Natural killer cell treated with Interleukin-12 subunit alpha and Interleukin-12 subunit beta and Interleukin-15 and Interleukin-18, amount 100 ng/mL, for 72 hours (primary cell): ENCODE measurements at regions not wholly inside any gene's neighbourhood (a gene's known extent, or its start where the extent isn't known, plus 50 kb on each side); places are given as distances from the start of the nearest gene placed in this dataset.
"Not testable (repeated sequence)": the region's sequence is repeated elsewhere in the genome, so short reads cannot be mapped to it uniquely, and the experiment has no call there.

Experiments
- ATAC-seq, 2 donors: fragments of 150-1000 bp; cut with Tn5 transposase in 1 of 2; sonication (Bioruptor Pico), chemical (Tn5 transposase) in 1 of 2; 2 replicates each; pipeline ENCODE4 v1.10.0; 2021
- DNase-seq: peaks from one replicate; pipeline ENCODE4 v3.0.0; 2022; ENCODE audit warnings: low spot score
- H3K27ac Mint-ChIP-seq, 2 donors: 1 replicate in 1 of 2; 2 replicates in 1 of 2; pipeline ENCODE4 v1.8.0; 2022; ENCODE audit warnings: mixed read lengths in 2 of 2, mild to moderate bottlenecking in 1 of 2, moderate library complexity in 1 of 2
- H3K27me3 Mint-ChIP-seq, 2 donors: 1 replicate in 1 of 2; 2 replicates in 1 of 2; pipeline ENCODE4 v1.8.0; 2022; ENCODE audit warnings: mixed read lengths in 2 of 2
- H3K36me3 Mint-ChIP-seq: one replicate; pipeline ENCODE4 v1.8.0; 2022; ENCODE audit warnings: mixed read lengths
- H3K4me1 Mint-ChIP-seq, 2 donors: 1 replicate in 1 of 2; 2 replicates in 1 of 2; pipeline ENCODE4 v1.8.0; 2022; ENCODE audit warnings: low read depth in 2 of 2, mixed read lengths in 2 of 2, mild to moderate bottlenecking in 1 of 2
- H3K4me3 Mint-ChIP-seq: one replicate; pipeline ENCODE4 v1.8.0; 2022; ENCODE audit warnings: mixed read lengths
- H3K9me3 Mint-ChIP-seq: 2 replicates; pipeline ENCODE4 v1.8.0; 2022; ENCODE audit warnings: mixed read lengths

- no peak for DNase-seq
- H3K9me3 Mint-ChIP-seq = no peaks in the 10 kb centered on the region
- peaks cover 22 to 34% of the 10 kb centered on the region in 2 donors for H3K27me3 Mint-ChIP-seq
- no peak overlapping the region for H3K4me3 Mint-ChIP-seq
- H3K27ac Mint-ChIP-seq = no peak overlapping the region
- H3K4me1 Mint-ChIP-seq = no peaks in the 10 kb centered on the region
- no peaks in the 10 kb centered on the region for H3K36me3 Mint-ChIP-seq
- no peak for ATAC-seq
These were observed 215.2 kb downstream of the VAPA start for GRCh38 chr18:10128921-10129501.

- Mint-ChIP-seq H3K36me3 (no peaks in the 10 kb centered on the region), H3K4me1 (no peaks in the 10 kb centered on the region), H3K4me3 (no peak overlapping the region), H3K27ac (no peak overlapping the region), H3K27me3 (peaks cover 26 to 39% of the 10 kb centered on the region in 2 donors), H3K9me3 (no peaks in the 10 kb centered on the region)
- DNase-seq (no peak), ATAC-seq (no peak)
These were observed 216.8 kb downstream of the VAPA start for GRCh38 chr18:10130606-10131005.

DNA sequence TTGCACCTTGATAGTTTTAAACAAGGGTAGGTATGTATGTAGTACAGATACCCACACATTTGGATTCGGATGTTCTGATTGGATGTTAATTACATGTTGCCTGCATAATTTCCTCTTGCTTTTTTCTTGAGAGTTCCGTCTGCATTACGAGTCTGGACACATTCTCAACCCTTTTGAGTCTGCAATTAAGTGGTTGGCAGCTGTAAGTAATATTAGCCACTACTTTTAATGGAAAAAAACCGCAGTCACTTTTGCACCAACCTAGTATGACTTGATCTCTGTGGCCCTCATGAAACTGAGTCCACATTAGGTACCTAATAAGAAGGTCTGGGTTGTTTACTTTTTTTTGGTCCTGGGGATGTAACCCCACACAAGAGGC is 217.3 kb downstream of the VAPA start:
- no peak overlapping the region for H3K27ac Mint-ChIP-seq
- H3K4me3 Mint-ChIP-seq = no peak overlapping the region
- no peak for ATAC-seq

GRCh38 chr18:10131460-10132395 is 217.9 kb downstream of the VAPA start:
- no peaks in the 10 kb centered on the region for H3K4me1 Mint-ChIP-seq
- peaks cover 26 to 35% of the 10 kb centered on the region in 2 donors for H3K27me3 Mint-ChIP-seq
- ATAC-seq = no peak
- no peaks in the 10 kb centered on the region for H3K36me3 Mint-ChIP-seq
- H3K4me3 Mint-ChIP-seq = no peak overlapping the region
- no peaks in the 10 kb centered on the region for H3K9me3 Mint-ChIP-seq
- DNase-seq = no peak
- no peak overlapping the region for H3K27ac Mint-ChIP-seq

More for the DNA sequence above, 217.3 kb downstream of the VAPA start:
- Mint-ChIP-seq H3K9me3 (no peaks in the 10 kb centered on the region), H3K36me3 (no peaks in the 10 kb centered on the region), H3K4me1 (no peaks in the 10 kb centered on the region), H3K27me3 (peaks cover 26 to 39% of the 10 kb centered on the region in 2 donors)
- DNase-seq = no peak

DNA sequence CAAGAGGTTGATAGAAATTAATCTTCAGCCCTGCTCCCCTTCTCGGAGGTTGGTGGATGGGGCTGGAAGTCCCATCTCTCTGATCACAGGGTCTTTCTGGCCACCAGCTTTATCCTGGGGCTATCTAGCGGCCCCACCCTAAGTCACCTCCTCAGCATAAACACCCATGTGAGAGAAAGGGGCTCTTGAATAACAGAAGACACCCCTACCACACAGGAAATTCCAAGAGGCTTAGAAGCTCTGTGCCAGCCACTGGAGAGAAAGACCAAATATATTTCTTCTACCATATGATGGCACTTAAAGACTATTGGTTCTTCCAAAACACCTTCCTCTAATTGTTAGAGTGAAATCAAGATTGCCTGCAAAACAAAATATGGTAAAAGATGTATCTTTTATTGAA is 219.7 kb downstream of the VAPA start:
- Mint-ChIP-seq H3K27me3 (peaks cover 22 to 33% of the 10 kb centered on the region in 2 donors), H3K4me3 (no peak overlapping the region), H3K27ac (no peak overlapping the region), H3K9me3 (no peaks in the 10 kb centered on the region), H3K4me1 (no peaks in the 10 kb centered on the region), H3K36me3 (no peaks in the 10 kb centered on the region)
- no peak for DNase-seq
- ATAC-seq = no peak

- H3K9me3 Mint-ChIP-seq = no peaks in the 10 kb centered on the region
- H3K4me3 Mint-ChIP-seq = no peak overlapping the region
- no peak overlapping the region for H3K27ac Mint-ChIP-seq
These were observed 220.4 kb downstream of the VAPA start for GRCh38 chr18:10134204-10134603.

DNA sequence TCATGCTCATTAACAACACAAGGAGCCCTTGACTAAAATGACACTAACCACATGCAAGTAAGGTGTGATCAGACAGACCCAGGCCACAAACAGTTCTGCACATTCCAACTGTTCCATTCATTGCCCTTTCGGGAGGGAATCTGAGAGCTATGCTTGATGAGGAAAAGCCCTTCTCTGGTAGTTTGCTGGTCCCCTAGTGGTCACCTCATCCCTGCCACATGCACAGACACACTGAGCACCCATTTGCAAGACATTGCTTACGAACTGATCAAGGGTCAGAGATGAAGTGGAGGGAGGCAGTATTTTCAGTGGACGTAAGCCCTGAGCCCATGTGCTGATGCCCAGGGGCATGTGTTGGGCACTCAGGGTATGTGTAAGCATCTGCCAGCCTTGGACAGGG is 220.9 kb downstream of the VAPA start:
- H3K4me3 Mint-ChIP-seq, ATAC-seq, H3K27ac Mint-ChIP-seq, H3K36me3 Mint-ChIP-seq, H3K4me1 Mint-ChIP-seq, DNase-seq, H3K9me3 Mint-ChIP-seq: not testable (repeated sequence)
- H3K27me3 Mint-ChIP-seq = peaks cover 21 to 33% of the 10 kb centered on the region in 2 donors

More at GRCh38 chr18:10134204-10134603, 220.4 kb downstream of the VAPA start:
- DNase-seq = no peak
- Mint-ChIP-seq H3K36me3 (no peaks in the 10 kb centered on the region), H3K27me3 (peaks cover 19 to 33% of the 10 kb centered on the region in 2 donors), H3K4me1 (no peaks in the 10 kb centered on the region)
- no peak for ATAC-seq

DNA sequence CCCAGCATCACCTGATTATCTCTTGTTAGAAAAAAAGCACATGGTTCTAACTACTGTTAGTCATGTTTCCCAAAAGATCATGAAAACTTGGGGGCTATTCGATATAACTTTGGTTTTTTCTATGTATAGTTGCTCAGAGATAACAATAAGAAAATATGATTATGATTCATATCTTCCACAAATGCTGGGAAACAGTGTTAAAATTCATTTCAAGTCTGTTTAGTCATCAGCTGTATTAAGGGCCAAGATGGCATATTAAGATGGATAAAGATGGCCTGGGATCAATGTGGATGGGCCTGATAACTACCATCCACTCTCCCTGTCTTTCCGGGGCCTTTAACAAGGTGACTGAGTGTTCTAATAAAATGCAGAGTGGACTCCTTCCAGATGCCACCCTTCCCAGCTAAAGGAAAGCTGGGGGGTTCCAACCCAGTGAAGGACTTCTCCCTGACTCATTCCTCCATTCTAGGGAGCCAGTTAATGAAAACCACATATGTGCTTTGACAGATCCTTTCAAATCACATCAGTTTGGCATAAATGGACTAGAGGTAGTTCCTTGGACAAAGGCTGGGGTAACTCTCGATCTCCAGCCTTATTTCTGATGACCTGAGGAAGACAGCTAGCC is 221.6 kb downstream of the VAPA start:
- no peak overlapping the region for H3K4me3 Mint-ChIP-seq
- no peaks in the 10 kb centered on the region for H3K9me3 Mint-ChIP-seq
- DNase-seq (no peak), ATAC-seq (no peak)
- peaks cover 19 to 35% of the 10 kb centered on the region in 2 donors for H3K27me3 Mint-ChIP-seq
- H3K36me3 Mint-ChIP-seq = no peaks in the 10 kb centered on the region
- no peak overlapping the region for H3K27ac Mint-ChIP-seq
- H3K4me1 Mint-ChIP-seq = no peaks in the 10 kb centered on the region

- peaks cover 9 to 20% of the 10 kb centered on the region in 2 donors for H3K27me3 Mint-ChIP-seq
- ATAC-seq = no peak
- H3K9me3 Mint-ChIP-seq = no peaks in the 10 kb centered on the region
- H3K27ac Mint-ChIP-seq = no peak overlapping the region
- no peak overlapping the region for H3K4me3 Mint-ChIP-seq
- no peaks in the 10 kb centered on the region for H3K36me3 Mint-ChIP-seq
- no peak for DNase-seq
- no peaks in the 10 kb centered on the region for H3K4me1 Mint-ChIP-seq
These were observed 224.9 kb downstream of the VAPA start for GRCh38 chr18:10138719-10139118.

GRCh38 chr18:10139783-10140410 is 226.1 kb downstream of the VAPA start:
- Mint-ChIP-seq H3K9me3 (no peaks in the 10 kb centered on the region), H3K27me3 (peaks cover 5 to 15% of the 10 kb centered on the region in 2 donors), H3K4me3 (no peak overlapping the region), H3K27ac (no peak overlapping the region), H3K36me3 (no peaks in the 10 kb centered on the region), H3K4me1 (no peaks in the 10 kb centered on the region)
- no peak for DNase-seq
- no peak for ATAC-seq

DNA sequence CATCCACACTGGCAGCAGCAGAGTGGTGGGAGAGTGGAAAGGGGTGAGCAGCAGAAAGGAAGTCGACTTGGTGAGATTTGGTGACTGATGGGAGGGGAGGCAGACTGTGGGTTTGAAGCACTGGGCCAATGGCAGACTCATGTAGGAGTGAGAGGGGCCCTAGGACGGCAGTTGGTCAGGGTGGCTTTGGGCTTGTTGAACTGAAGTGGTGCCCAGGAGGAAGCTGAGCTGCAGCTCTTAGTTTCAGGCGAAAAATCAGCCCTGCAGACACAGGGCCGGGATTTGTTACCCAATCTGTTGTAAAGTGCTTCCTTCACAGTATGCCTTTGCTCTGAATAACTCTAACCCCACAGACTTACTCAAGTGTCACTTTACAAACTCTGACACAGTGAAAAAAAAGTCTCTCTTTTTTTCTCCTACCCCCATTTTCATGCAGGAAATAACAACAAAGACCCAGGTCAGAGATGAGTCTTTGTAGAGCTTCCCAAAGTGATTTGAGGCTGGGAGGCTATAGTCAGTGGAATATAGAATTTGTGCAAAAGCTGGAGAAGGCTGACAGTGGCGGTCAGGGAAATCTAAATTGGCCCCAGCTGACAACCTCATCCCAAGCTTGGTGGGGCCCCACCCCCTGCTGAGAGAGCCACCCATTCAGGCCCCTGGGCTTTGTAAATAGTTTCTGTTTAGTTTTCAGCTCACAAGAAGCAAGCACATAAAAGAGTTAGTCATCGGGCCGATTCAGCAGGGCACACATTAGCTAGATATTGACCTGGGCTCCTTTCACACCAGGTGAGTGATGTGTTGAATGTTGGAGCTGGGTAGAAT is 226.9 kb downstream of the VAPA start:
- H3K27ac Mint-ChIP-seq = no peak overlapping the region
- no peaks in the 10 kb centered on the region for H3K4me1 Mint-ChIP-seq
- ATAC-seq (no peak), DNase-seq (no peak)
- H3K36me3 Mint-ChIP-seq = no peaks in the 10 kb centered on the region
- H3K27me3 Mint-ChIP-seq = peaks cover 5 to 15% of the 10 kb centered on the region in 2 donors
- no peaks in the 10 kb centered on the region for H3K9me3 Mint-ChIP-seq
- no peak overlapping the region for H3K4me3 Mint-ChIP-seq

- ATAC-seq (no peak), DNase-seq (no peak)
- Mint-ChIP-seq H3K27me3 (peaks cover 5 to 15% of the 10 kb centered on the region in 2 donors), H3K9me3 (no peaks in the 10 kb centered on the region), H3K27ac (no peak overlapping the region), H3K36me3 (no peaks in the 10 kb centered on the region), H3K4me3 (no peak overlapping the region), H3K4me1 (no peaks in the 10 kb centered on the region)
These were observed 227.7 kb downstream of the VAPA start for GRCh38 chr18:10141559-10141958.

- DNase-seq = no peak
- peaks cover 5 to 14% of the 10 kb centered on the region in 2 donors for H3K27me3 Mint-ChIP-seq
- H3K4me1 Mint-ChIP-seq = no peaks in the 10 kb centered on the region
- no peaks in the 10 kb centered on the region for H3K9me3 Mint-ChIP-seq
- no peak for ATAC-seq
- H3K36me3 Mint-ChIP-seq = no peaks in the 10 kb centered on the region
- no peak overlapping the region for H3K27ac Mint-ChIP-seq
- no peak overlapping the region for H3K4me3 Mint-ChIP-seq
These were observed 228.2 kb downstream of the VAPA start for GRCh38 chr18:10142056-10142455.
